Omental fat pad (tissue), 3 donors: ENCODE measurements at regions not wholly inside any gene's neighbourhood (a gene's known extent, or its start where the extent isn't known, plus 50 kb on each side); places are given as distances from the start of the nearest gene placed in this dataset.

Experiments used
- ATAC-seq: fragments of 150-250 bp; one replicate; pipeline ENCODE4 v1.9.1; 2016; ENCODE audit warnings: mild to moderate bottlenecking, moderate library complexity; ENCODE audit not compliant: low FRiP score
- DNase-seq: peaks from one replicate; pipeline ENCODE4 v3.0.0-alpha.2; 2019; ENCODE audit warnings: low spot score
- CTCF ChIP-seq, 3 donors: fragments of 450-650 bp; IDR thresholded peaks; one replicate each; pipeline ENCODE4 v1.5.1; 2016 to 2017; ENCODE audit warnings: antibody characterized with exemption in 3 of 3, mild to moderate bottlenecking in 3 of 3, moderate library complexity in 2 of 3

- ATAC-seq: no peak
- no peak for TF ChIP-seq CTCF (IDR thresholded peaks at IDR 0.05)
Observed at GRCh38 chrX:96424007-96424406, 260.6 kb upstream of the DIAPH2 start.

GRCh38 chrX:96425200-96425599, 259.4 kb upstream of the DIAPH2 start:
- no peak for ATAC-seq
- no peak for TF ChIP-seq CTCF (IDR thresholded peaks at IDR 0.05)
- DNase-seq: no peak

More at GRCh38 chrX:96424007-96424406, 260.6 kb upstream of the DIAPH2 start:
- no peak for DNase-seq

DNA sequence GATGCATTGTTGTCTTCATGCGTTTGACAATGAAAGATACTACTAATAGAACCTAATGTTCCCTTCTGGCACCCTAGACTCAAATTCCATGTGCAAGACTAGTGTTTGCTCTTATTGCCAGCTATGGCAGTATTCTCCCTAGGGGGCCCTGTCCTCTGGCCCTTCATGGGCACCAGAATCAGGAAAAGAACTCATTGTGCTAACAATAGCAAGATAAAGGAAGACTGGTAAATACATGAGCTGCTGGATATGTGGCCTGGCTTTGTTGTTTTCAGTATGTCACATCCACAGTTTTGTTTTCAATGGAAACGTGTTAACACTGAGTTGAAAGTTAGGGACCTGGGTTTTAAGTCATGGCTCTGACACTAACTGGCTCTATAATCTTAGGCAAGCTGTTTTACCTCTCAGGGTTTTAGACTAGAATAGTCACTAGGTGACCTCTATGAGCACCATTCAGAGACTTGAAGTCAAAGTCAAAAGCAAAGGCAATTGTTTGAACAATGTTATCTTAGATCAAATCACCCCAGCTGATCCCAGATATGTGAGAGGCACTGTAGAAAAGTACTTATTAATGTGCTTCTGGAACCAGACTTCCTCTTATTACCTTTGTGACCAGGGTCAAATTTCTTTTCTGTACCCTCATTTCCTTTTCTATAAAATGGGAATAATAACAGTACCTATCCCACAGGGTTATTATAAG, 253.7 kb upstream of the DIAPH2 start:
- ATAC-seq (no peak), DNase-seq (no peak)
- no peak for TF ChIP-seq CTCF (IDR thresholded peaks at IDR 0.05)

DNA sequence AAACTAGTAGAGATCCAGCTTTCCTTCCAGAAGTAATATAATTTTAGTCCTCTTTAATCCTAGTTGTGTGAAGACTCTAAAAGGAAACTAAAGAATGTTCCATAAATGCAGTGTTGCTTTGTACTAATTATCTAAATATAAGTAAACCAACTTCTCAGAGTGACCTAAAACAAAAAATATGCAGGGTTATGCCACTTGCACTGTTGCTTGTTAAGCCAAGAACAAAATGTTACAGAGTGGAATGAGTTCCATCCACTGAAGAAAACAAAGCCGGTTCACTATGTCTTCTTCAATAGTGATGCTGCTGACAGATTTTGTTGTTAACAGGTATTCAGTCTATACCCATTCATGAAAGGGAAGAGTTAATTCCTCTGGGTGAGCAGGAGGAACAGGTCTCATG, 252.0 kb upstream of the DIAPH2 start:
- TF ChIP-seq CTCF (IDR thresholded peaks at IDR 0.05): no peak
- ATAC-seq: no peak
- no peak for DNase-seq

GRCh38 chrX:96433409-96434077, 251.1 kb upstream of the DIAPH2 start:
- no peak for ATAC-seq
- no peak for TF ChIP-seq CTCF (IDR thresholded peaks at IDR 0.05)

GRCh38 chrX:96435378-96436035, 249.1 kb upstream of the DIAPH2 start:
- DNase-seq (no peak), ATAC-seq (no peak)
- no peak for TF ChIP-seq CTCF (IDR thresholded peaks at IDR 0.05)

More at GRCh38 chrX:96433409-96434077, 251.1 kb upstream of the DIAPH2 start:
- DNase-seq: no peak
